ENCODE measurements at regions not wholly inside any gene's neighbourhood (a gene's known extent, or its start where the extent isn't known, plus 50 kb on each side); places are given as distances from the start of the nearest gene placed in this dataset.

DNA sequence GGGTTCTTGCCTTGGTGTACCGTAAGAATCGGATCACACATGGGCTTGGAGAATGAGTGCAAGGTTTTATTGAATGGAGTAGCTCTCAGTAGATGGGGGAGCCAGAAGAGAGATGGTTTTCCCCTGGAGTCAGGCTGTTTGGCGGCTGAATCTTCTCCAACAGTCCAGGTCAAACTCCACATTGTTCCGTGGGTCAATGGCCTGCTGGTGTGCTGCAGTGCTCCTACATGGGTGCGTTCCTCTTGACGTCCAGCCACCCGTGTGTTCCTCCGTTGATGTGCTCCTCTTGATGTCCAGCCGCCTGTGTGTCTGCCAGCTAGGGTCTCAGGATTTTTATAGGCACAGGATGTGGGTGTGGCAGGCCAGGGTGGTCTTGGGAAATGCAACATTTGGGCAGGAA lies 69.3 kb upstream of the AGBL1 start:
- Histone ChIP-seq H3K4me2 (ENCODE audit: low read length) (no peak overlapping the region), H3K27ac (ENCODE audit: low read depth, low read length) (no peak overlapping the region), H3K4me1 (ENCODE audit: control insufficient read depth, low read length) (no peaks in the 10 kb centered on the region), H3K4me3 (ENCODE audit: low read length) (no peak overlapping the region), H3F3A (ENCODE audit: control insufficient read depth, insufficient read depth) (no peaks in the 10 kb centered on the region), H3K9me2 (replicated peaks; ENCODE audit: control insufficient read depth, low read length) (no peaks in the 10 kb centered on the region), H3K36me3 (ENCODE audit: control insufficient read depth, low read length) (no peaks in the 10 kb centered on the region), H3K79me2 (ENCODE audit: control insufficient read depth, low read length) (no peaks in the 10 kb centered on the region), H3K9me3 (ENCODE audit: control insufficient read depth, insufficient read depth, low read length) (no peaks in the 10 kb centered on the region), H3K27me3 (ENCODE audit: control insufficient read depth, low read length) (no peaks in the 10 kb centered on the region), H4K20me1 (ENCODE audit: control insufficient read depth, insufficient read depth, low read depth, low read length) (no peaks in the 10 kb centered on the region)
- TF ChIP-seq, protein P1, sequence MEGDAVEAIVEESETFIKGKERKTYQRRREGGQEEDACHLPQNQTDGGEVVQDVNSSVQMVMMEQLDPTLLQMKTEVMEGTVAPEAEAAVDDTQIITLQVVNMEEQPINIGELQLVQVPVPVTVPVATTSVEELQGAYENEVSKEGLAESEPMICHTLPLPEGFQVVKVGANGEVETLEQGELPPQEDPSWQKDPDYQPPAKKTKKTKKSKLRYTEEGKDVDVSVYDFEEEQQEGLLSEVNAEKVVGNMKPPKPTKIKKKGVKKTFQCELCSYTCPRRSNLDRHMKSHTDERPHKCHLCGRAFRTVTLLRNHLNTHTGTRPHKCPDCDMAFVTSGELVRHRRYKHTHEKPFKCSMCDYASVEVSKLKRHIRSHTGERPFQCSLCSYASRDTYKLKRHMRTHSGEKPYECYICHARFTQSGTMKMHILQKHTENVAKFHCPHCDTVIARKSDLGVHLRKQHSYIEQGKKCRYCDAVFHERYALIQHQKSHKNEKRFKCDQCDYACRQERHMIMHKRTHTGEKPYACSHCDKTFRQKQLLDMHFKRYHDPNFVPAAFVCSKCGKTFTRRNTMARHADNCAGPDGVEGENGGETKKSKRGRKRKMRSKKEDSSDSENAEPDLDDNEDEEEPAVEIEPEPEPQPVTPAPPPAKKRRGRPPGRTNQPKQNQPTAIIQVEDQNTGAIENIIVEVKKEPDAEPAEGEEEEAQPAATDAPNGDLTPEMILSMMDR (IDR thresholded peaks at IDR 0.05; ENCODE audit: low read depth, low read length, poor library complexity, severe bottlenecking), result no peak
- TF ChIP-seq EZH2phosphoT487 (IDR thresholded peaks at IDR 0.05; ENCODE audit: borderline replicate concordance, low read length), result no peak

DNA sequence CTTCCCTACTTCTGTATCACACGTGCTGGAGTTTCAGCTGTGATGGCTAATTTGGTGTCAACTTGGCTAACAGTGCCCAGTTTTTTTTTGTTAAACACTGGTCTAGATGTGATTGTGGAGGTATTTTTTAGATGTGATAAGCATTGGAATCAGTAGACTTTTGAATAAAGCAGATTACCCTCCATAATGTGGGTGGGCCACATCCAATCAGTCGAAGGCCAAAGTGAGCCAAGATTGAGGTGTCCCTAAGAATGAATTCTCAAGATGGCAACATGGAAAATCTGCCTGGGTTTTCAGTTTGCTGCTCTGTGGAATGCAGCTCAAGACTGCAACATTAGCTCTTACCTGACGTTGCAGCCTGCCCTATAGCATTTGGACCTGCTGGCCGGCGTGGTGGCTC lies 68.8 kb upstream of the AGBL1 start:
- Histone ChIP-seq H3K79me2 (ENCODE audit: control insufficient read depth, low read length) (no peaks in the 10 kb centered on the region), H3K4me1 (ENCODE audit: control insufficient read depth, low read length) (no peaks in the 10 kb centered on the region), H3K9me2 (replicated peaks; ENCODE audit: control insufficient read depth, low read length) (no peaks in the 10 kb centered on the region), H3K27me3 (ENCODE audit: control insufficient read depth, low read length) (no peaks in the 10 kb centered on the region), H4K20me1 (ENCODE audit: control insufficient read depth, insufficient read depth, low read depth, low read length) (no peaks in the 10 kb centered on the region), H3K4me2 (ENCODE audit: low read length) (no peak overlapping the region), H3K27ac (ENCODE audit: low read depth, low read length) (no peak overlapping the region), H3K36me3 (ENCODE audit: control insufficient read depth, low read length) (no peaks in the 10 kb centered on the region), H3K4me3 (ENCODE audit: low read length) (no peak overlapping the region), H3K9me3 (ENCODE audit: control insufficient read depth, insufficient read depth, low read length) (no peaks in the 10 kb centered on the region), H3F3A (ENCODE audit: control insufficient read depth, insufficient read depth) (no peaks in the 10 kb centered on the region)
- TF ChIP-seq, protein P1 (IDR thresholded peaks at IDR 0.05; ENCODE audit: low read depth, low read length, poor library complexity, severe bottlenecking), result no peak

DNA sequence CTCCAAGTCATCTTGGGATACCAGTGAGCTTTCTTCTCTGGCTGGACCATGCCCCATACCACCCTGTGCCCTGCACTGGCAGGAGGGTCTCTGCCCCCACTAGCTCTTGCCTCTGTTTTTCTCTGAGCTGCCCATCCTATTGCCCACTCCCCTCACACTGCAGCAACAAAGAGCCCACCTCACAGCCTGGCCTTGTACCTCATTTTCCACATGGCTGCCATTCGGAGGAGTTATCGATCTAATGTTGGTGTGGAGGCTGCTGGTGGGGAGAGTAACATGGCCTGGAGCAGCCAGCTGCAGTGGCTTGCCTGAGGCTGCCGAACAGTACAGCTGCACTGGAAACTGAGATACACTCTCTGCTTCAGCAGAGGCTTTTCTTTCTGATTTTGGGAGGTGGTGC lies 65.7 kb upstream of the AGBL1 start:
- Histone ChIP-seq H3K27me3 (ENCODE audit: control insufficient read depth, low read length) (no peaks in the 10 kb centered on the region), H3K4me3 (ENCODE audit: low read length) (no peak overlapping the region), H4K20me1 (ENCODE audit: control insufficient read depth, insufficient read depth, low read depth, low read length) (no peaks in the 10 kb centered on the region), H3K9me3 (ENCODE audit: control insufficient read depth, insufficient read depth, low read length) (no peaks in the 10 kb centered on the region), H3K4me1 (ENCODE audit: control insufficient read depth, low read length) (no peaks in the 10 kb centered on the region), H3K27ac (ENCODE audit: low read depth, low read length) (no peak overlapping the region), H3K9me2 (replicated peaks; ENCODE audit: control insufficient read depth, low read length) (no peaks in the 10 kb centered on the region), H3K36me3 (ENCODE audit: control insufficient read depth, low read length) (no peaks in the 10 kb centered on the region), H3F3A (ENCODE audit: control insufficient read depth, insufficient read depth) (no peaks in the 10 kb centered on the region), H3K4me2 (ENCODE audit: low read length) (no peak overlapping the region), H3K79me2 (ENCODE audit: control insufficient read depth, low read length) (no peaks in the 10 kb centered on the region)
- TF ChIP-seq, protein P1 (IDR thresholded peaks at IDR 0.05; ENCODE audit: low read depth, low read length, poor library complexity, severe bottlenecking), result no peak
- no peak for TF ChIP-seq EZH2phosphoT487 (IDR thresholded peaks at IDR 0.05; ENCODE audit: borderline replicate concordance, low read length)

DNA sequence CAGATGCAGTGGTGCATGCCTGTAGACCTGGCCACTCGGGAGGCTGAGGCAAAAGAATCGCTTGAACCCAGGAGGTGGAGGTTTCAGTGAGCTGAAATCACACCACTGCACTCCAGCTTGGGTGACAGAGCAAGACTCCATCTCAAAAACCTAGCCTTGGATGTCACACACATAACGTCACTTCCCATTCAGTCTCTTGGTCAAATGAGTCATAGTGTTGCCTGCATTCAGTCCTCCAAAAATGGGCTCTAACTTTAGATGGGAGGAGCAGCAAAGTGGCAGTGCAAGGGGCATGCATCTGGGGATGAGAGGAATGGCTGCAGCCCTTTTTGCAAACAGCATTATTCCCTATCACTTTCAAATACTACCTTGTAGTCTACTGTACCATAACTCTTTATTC lies 62.9 kb upstream of the AGBL1 start:
- H3F3A ChIP-seq (ENCODE audit: control insufficient read depth, insufficient read depth), result no peaks in the 10 kb centered on the region
- no peak overlapping the region for H3K4me2 ChIP-seq (ENCODE audit: low read length)
- no peaks in the 10 kb centered on the region for H3K27me3 ChIP-seq (ENCODE audit: control insufficient read depth, low read length)
- no peak overlapping the region for H3K27ac ChIP-seq (ENCODE audit: low read depth, low read length)
- H3K36me3 ChIP-seq (ENCODE audit: control insufficient read depth, low read length), result no peaks in the 10 kb centered on the region
- H3K9me3 ChIP-seq (ENCODE audit: control insufficient read depth, insufficient read depth, low read length), result no peaks in the 10 kb centered on the region
- H3K79me2 ChIP-seq (ENCODE audit: control insufficient read depth, low read length), result no peaks in the 10 kb centered on the region
- no peaks in the 10 kb centered on the region for H3K4me1 ChIP-seq (ENCODE audit: control insufficient read depth, low read length)
- H3K4me3 ChIP-seq (ENCODE audit: low read length), result no peak overlapping the region
- no peaks in the 10 kb centered on the region for H3K9me2 ChIP-seq (replicated peaks; ENCODE audit: control insufficient read depth, low read length)
- TF ChIP-seq EZH2phosphoT487 (IDR thresholded peaks at IDR 0.05; ENCODE audit: borderline replicate concordance, low read length), result no peak
- TF ChIP-seq, protein P1 (IDR thresholded peaks at IDR 0.05; ENCODE audit: low read depth, low read length, poor library complexity, severe bottlenecking), result no peak
- no peaks in the 10 kb centered on the region for H4K20me1 ChIP-seq (ENCODE audit: control insufficient read depth, insufficient read depth, low read depth, low read length)
